WERI-Rb-1 (cell line): ENCODE measurements at regions not wholly inside any gene's neighbourhood (a gene's known extent, or its start where the extent isn't known, plus 50 kb on each side); places are given as distances from the start of the nearest gene placed in this dataset.

ENCODE experiments used
- DNase-seq: peaks from one replicate; pipeline ENCODE4 v3.0.0-alpha.2; 2020
- H3K27ac ChIP-seq: fragments of 250-450 bp; sonication (Bioruptor Pico); 2 replicates; pipeline ENCODE4 v1.5.1; 2020; ENCODE audit warnings: mild to moderate bottlenecking, moderate library complexity
- H3K27me3 ChIP-seq: fragments of 250-450 bp; sonication (Bioruptor Pico); 2 replicates; pipeline ENCODE4 v1.5.1; 2021; ENCODE audit warnings: mild to moderate bottlenecking, low read depth, moderate library complexity; ENCODE audit not compliant: insufficient read depth, severe bottlenecking
- H3K36me3 ChIP-seq: fragments of 250-450 bp; sonication (Bioruptor Pico); 2 replicates; pipeline ENCODE4 v1.5.1; 2020; ENCODE audit warnings: mild to moderate bottlenecking, moderate library complexity
- H3K4me3 ChIP-seq: 2 replicates; pipeline ENCODE4 v1.5.1; 2011; ENCODE audit warnings: low read depth, mild to moderate bottlenecking, control low read depth, low read length
- H3K9me3 ChIP-seq: fragments of 250-450 bp; sonication (Bioruptor Pico); 2 replicates; pipeline ENCODE4 v1.5.1; 2021; ENCODE audit warnings: mild to moderate bottlenecking, moderate library complexity; ENCODE audit not compliant: severe bottlenecking
- CTCF ChIP-seq: IDR thresholded peaks from 2 replicates; pipeline ENCODE4 v1.5.1; 2011; ENCODE audit warnings: low read depth, mild to moderate bottlenecking, control low read depth, inconsistent platforms, low read length

- DNase-seq: no peak
- TF ChIP-seq CTCF: peak; percentile 26; the same call in 1 of the 2 replicates
- Histone ChIP-seq H3K27me3 (no peaks in the 10 kb centered on the region), H3K9me3 (no peaks in the 10 kb centered on the region), H3K4me3 (no peak overlapping the region), H3K27ac (no peak overlapping the region), H3K36me3 (no peaks in the 10 kb centered on the region)
These were observed 858.5 kb upstream of the B3GALT2 start for GRCh38 chr1:194044892-194045291.

DNA sequence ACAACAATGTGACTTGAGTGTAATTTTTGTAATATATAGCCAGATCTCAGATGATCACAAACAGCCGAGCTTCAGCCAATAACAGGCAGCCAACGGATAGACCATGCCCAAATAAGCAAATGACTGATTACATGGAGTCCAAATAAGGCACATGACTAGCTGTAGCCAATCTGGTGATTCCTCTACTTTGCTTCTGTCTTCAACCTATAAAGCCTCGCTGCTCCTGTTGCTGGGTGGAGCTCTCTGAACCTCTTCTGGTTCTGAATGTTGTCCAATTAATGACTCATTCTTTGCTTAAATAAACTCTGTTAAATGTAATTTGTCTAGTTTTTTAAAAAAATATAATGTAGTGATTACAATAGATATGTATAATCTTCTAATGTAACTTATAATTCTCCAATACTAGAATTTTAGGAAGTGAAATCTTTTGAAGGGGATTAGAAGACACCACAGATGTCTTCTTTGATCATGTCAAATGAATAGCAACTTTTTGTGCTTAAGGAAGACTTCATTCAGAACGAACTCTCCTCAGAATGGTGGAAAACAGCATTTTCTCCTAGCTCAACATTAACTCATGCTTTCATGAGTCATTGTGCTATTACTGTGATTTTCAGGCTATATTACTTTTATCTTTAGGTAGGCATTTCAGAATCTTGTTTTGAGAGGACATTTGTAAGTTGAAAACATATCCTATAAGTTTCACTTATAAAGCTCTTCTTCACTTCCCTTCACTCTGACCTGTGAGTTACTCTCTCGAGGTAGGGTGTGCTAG, 857.8 kb upstream of the B3GALT2 start:
- H3K4me3 ChIP-seq: no peak overlapping the region
- no peak for DNase-seq
- H3K9me3 ChIP-seq: no peaks in the 10 kb centered on the region
- no peak for TF ChIP-seq CTCF
- no peak overlapping the region for H3K27ac ChIP-seq
- no peaks in the 10 kb centered on the region for H3K27me3 ChIP-seq
- H3K36me3 ChIP-seq: no peaks in the 10 kb centered on the region

GRCh38 chr1:194042736-194043135, 856.3 kb upstream of the B3GALT2 start:
- Histone ChIP-seq H3K4me3 (no peak overlapping the region), H3K27me3 (no peaks in the 10 kb centered on the region), H3K36me3 (no peaks in the 10 kb centered on the region), H3K27ac (no peak overlapping the region), H3K9me3 (no peaks in the 10 kb centered on the region)
- TF ChIP-seq CTCF: no peak
- DNase-seq: no peak

- H3K27me3 ChIP-seq: no peaks in the 10 kb centered on the region
- no peak overlapping the region for H3K27ac ChIP-seq
- H3K4me3 ChIP-seq: no peak overlapping the region
- no peak for TF ChIP-seq CTCF
- no peaks in the 10 kb centered on the region for H3K36me3 ChIP-seq
- no peaks in the 10 kb centered on the region for H3K9me3 ChIP-seq
- DNase-seq: no peak
These were observed 854.1 kb upstream of the B3GALT2 start for GRCh38 chr1:194040496-194040895.

DNA sequence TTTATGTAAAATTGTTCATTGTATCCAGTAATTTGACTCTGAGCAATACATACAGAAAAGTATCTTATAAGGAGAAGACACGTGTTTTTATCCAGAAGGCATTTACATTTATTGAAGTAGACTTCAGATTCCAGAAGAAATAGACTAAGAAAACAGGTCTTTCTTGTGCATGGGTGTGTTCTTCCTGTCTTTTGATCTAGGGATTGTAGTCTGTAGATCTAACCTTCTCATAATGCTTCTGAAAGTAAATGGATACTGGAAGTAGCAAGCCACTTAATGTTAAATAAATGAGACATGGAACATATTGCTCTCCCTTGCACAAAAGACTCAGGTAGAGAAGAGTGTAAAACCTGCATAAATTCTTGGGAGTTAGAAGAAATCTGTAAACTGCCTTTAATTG, 853.2 kb upstream of the B3GALT2 start:
- DNase-seq: no peak
- H3K27me3 ChIP-seq: no peaks in the 10 kb centered on the region
- H3K36me3 ChIP-seq: no peaks in the 10 kb centered on the region
- H3K27ac ChIP-seq: no peak overlapping the region
- H3K9me3 ChIP-seq: no peaks in the 10 kb centered on the region
- no peak for TF ChIP-seq CTCF
- no peak overlapping the region for H3K4me3 ChIP-seq

GRCh38 chr1:194033646-194034045, 847.2 kb upstream of the B3GALT2 start:
- H3K4me3 ChIP-seq: no peak overlapping the region

More at GRCh38 chr1:194033646-194034045, 847.2 kb upstream of the B3GALT2 start:
- no peak for TF ChIP-seq CTCF
- no peak for DNase-seq
- Histone ChIP-seq H3K36me3 (no peaks in the 10 kb centered on the region), H3K9me3 (peaks cover 8% of the 10 kb centered on the region), H3K27me3 (no peaks in the 10 kb centered on the region), H3K27ac (no peak overlapping the region)
